GM21619 (cell line): ENCODE measurements at regions not wholly inside any gene's neighbourhood (a gene's known extent, or its start where the extent isn't known, plus 50 kb on each side); places are given as distances from the start of the nearest gene placed in this dataset.
"Not testable (repeated sequence)": the region's sequence is repeated elsewhere in the genome, so short reads cannot be mapped to it uniquely, and the experiment has no call there.

Source experiments
- ATAC-seq: cut with Tn5 transposase; IDR thresholded peaks from one replicate; pipeline ENCODE4 v1.9.1; 2021; ENCODE audit not compliant: unreplicated experiment

DNA sequence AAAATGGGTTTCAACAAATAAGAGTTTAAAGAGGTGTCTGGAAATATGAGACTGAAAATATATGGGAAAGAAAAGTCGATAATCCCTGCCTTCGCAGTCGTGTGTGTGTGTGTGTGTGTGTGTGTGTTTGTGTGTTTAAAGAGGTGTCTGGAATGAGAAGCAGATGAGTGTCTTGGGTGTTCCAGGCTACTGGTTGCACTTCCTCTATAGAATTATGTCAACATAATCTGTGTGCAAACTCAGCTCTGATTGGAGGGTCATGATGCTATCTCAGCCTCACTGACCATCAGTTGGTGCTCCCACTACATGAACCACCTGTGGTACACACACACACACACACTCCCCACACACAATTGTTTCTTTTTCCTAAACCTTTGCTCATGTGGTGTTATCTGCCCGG is 347.3 kb downstream of the NPIPA8 start:
- no peak for ATAC-seq

DNA sequence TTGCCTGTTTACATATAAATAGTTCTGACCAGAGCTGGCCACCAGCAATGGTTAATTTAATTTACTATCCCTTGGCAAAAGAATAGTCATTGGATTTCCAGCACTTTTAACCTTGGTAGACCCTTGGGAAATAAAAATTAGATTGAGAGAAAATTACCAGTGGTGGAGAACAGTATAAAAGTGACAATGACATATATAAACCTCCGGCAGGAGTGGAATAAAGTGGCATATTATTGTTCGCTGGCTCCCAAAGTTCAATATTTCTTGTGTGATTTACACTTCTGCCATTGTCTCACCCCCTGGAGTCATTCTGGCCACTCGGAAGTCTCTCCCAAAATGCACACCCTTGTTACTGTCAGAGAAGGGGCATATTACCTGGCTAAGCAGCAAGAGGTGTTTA is 347.7 kb downstream of the NPIPA8 start:
- ATAC-seq: no peak

DNA sequence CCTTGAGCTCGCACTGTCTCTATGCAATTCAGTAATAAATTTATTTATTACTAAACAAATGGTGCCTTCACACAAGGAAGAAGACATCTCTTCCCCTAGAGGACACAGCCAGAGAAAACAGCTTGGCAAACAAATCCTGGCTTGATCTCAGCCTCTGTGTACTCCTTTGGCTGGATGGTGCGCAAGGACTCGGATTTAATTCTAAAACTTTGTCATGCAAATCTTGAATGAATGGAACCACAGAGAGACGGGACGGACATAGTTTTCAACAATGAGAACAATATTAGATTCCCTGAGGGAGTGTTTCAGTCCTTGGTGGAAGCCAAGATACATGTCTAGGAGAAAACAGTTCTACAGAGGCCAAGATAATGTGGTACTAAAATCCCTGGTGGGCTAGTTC is 349.5 kb downstream of the NPIPA8 start:
- no peak for ATAC-seq

DNA sequence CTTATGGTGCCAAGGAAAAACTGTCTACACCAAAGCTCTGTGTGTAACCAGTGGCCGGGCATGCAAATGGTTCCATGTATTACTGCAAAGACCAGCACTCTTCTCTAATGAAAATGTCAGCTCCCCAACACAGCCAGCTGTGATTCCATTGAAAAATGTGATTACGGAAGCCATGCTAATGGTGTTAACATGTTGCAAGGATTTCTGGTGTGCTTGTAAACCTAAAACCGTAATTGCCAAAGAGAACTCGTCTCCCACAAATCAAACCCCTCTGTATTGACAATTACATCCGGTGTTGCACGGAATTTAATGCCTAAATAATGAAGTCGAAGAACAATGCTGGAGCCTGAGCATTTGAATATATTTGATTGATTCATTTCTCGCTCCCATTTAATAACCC is 351.7 kb downstream of the NPIPA8 start:
- ATAC-seq: no peak

DNA sequence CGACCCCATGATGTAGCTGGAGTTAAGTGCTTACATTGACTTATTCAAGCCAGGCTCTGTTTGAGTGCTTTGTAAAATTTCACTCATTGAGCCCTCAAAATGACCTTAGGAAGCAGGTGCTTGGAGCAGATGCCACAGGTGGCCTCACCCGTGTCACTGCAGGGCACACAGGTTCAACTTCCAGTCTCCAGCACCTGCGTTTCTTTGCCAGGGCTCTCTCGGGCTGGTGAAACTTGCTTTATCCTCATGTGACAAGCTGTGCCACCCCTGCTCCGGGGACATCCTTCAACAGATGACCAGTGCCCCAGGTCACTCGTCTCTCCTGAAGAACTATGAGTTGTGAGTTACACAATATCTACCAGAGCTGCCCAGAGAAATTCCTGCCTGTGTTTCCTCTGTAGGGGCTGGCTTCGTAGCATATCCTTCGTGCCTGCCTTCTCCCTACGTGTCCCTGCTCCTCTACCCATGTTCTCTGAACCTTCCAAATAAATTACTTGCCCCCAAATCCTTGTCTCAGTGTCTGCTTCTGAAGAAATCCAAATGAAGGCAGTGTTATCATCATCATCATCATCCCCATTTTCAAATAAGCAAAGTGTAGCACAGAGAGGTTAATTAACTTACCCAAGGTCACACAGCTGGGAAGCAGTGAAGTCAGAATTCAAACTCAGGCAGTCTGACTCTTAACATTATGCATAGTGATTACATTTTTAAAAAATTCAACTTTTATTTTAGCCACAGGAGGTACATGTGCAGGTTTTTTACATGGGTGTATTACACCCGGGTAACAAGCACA is 352.5 kb downstream of the NPIPA8 start:
- no peak for ATAC-seq

DNA sequence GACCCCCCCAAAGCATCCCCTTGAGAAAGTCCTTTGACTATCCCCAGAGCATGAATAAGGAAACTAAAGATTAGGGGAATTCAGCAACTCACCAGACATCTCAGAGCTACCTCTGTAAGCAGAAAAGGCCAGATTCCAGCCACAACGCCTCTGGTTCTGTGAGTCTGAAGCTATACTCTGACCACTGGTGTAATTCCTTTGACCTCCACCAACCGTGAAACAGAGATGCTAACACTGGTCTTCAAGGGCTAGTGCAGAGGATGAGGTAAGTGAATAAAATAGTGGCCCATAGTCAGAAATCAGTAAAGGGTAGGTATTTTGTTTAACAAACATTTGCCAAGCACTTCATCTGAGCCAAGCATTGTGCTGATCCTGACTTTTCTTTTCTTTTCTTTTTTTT is 353.4 kb downstream of the NPIPA8 start:
- no peak for ATAC-seq

DNA sequence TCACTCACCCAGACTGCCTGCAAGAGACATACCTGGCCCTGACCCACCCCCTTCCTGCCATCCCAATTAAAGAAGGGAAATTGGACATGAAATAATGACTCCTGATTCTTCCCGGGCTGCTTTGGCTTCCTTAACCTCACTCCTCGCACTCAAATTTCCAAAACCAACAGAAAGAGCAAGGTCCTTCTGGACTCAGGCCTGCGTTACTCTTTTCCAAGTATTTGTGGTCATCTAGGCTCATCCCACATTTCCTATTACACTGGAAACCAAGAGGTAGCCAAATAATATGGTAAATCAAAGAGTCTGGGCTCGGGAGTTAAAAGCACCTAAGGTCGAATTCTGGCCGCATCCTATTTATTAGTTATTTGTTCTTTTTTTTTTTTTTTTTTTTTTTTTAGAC is 359.3 kb downstream of the NPIPA8 start:
- ATAC-seq: no peak

DNA sequence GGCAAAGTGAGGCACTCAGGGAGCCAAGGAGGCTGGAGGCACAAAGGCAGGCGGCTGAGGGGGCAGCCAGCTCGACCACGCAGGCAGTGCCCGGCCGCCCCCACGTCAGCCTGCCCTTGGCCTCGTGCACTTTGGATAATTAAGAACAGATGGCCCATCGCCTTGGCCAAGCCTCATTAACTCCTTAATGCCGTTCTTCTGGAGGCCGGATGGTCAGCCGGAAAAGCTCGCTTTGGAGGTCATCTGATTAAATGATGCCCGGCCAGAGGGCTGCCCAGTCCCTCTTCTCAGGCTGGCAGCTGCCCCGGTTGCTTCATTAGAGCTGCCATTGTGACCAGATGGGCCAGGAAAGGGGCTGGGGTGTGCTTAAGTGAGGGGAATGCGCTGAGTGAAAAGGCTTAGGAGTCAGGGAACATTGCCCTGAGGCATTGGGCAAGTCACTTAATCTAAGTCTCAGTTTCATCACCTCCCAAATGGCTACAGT is 364.0 kb downstream of the NPIPA8 start:
- ATAC-seq: no peak

DNA sequence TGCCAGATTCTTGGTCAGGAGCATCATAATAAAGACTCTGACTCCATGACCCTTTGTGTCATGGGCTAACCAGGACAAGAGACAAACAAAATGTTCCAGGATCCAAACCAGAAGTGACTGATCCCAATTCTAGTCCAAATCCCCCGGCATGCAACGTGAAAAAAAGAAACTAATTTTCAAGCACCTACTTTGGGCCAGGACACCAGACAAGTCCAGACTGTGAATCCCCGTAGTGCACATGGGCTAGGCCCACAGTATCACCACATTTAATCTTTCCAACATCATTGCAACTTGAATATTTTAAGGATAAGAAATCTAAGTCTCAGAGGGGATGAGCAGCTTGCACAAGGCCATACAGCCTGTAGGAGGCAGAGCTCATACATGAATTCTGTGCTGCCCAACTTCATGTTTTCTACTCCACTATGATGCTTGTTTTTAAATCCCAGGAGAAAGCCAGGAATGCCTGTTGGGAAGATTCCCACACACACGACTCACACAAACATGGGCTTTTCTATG is 365.7 kb downstream of the NPIPA8 start:
- no peak for ATAC-seq

DNA sequence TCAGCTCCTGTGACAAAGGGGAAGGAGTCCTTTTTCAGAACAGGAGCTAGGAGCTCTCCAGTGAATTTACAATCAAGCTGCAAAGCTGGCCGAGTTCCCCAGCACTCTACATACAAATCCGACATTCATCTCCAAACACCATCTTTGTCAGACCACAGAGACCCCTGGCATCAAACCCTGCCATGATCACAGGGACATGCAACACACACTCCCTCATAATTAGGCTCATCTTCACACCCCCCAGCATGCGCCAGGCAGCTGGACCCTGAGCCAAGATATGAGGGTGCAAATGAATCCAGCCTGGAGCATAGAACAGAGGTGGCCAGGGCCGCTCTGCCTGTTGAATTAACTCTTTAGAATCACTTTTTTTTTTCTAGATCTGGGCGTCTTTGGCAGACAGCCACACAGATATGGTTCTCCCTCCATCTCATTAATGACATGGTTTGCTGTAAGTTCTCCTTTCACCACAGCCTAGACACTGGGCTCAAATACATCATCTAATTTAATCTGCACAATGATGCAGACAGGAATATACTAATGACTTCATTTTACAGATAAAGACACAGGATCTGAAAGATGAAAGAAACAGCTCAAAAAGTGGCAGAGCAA is 366.3 kb downstream of the NPIPA8 start:
- ATAC-seq: no peak

DNA sequence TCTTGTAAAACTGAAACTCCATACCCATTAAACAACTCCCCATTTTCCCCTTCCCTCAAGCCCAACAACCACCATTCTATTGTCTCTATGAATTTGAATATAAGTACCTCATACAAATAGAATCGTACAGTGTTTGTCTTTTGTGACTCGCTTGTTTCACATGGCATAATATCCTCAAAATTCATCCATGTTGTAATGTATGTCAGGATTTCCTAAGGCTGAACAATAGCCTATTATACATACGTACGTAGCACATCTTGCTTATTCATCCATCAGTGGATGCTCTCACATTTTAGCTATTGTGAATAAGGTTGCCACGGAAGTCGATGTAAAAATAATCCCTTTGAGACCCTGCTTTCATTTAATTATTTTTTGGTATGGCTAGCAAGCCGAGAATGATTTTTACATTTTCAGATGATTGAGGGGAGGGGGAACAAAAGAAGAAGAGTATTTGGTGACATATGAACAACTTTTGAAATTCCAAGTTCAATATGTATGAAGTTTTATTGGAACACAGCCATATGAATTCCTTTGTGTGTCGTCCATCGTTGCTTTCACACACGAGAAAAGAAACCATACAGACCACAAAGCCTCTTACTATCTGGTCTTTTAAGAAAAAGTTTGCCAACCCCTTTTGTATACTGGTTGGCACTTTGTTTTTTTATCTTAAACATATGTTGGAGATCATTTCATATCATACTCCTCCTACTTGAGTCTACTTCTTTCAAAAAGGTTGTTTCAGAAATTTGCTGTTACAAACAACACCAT is 371.2 kb downstream of the NPIPA8 start:
- ATAC-seq: no peak

DNA sequence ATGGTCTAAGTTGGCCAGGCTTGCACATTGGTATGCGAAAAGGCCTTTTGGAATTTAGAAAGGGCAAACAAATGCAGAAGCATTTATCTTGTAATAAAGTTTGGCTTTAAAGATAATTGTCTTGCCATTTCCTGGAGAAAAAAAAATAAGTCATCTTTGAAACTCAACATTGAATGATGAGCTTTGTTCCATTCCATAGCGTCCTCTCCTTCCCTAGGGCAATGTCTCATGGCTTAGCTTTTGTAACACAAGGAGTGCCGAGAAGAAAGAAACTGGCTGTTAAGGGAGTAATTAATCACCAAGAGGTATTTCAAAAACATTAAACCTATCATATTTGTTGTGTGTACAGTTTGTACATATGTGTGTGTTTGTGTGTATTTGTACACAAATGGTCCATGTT is 372.3 kb downstream of the NPIPA8 start:
- ATAC-seq: no peak

DNA sequence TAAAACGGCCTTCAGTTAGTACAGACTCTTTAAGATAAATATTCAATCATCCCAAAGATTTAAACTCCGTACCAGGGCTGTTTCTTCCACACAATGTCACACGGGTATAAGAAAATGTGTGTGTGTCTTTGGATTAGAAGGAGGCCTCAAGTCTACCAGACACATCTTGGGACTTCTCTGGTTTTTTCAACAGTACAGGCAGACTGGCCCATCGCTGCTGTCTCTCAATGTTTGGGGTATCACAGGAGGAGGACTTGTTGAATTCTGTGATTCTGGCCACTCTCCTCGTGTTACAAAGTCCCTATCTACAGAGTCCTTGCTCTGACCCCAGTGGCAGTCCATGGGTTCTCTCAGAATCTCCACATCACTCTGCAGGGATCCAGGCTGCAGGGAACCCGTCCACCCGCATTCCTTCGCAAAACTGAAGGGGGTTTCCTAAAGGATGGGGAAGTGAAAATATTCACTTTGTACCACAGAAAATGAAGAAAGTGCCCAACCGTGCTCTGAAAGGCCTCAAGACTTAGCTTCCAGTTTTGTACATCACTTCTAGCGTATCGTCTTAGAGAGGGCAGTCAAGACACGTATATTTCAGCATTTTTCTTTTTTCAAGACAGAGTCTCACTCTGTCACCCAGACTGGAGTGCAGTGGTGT is 373.2 kb downstream of the NPIPA8 start:
- peak; percentile 66 for ATAC-seq

DNA sequence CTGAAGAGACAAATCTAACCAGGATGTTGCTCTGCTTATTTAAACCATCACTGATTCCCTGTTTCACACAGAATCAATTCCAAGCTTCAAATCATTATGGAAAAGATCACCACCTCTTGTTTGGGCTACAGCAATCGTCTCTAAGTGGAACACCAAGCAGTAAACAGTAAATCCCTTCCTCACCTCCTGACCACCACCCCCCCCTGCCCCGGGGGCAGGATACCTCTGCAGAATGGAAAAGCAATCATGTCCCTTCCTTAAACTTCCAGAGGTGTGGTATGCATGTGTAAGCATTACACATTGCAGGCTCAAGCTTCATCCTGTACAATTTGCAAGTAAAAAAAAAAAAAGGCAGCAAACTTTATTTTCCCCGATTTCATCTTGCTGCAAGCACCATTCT is 373.8 kb downstream of the NPIPA8 start:
- no peak for ATAC-seq

DNA sequence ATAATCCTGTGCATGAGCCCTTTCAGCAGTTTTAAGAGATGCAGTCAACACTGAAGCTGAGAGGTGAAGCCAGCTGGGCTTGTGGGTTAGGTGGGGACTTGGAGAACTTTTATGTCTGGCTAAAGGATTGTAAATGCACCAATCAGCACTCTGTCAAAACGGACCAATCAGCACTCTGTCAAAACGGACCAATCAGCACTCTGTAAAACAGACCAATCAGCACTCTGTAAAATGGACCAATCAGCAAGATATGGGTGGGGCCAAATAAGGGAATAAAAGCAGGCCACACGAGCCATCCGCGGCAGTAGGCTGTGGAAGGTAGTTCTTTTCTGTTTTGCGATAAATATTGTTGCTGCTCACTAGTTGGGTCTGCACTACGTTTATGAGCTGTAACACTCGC is 374.7 kb downstream of the NPIPA8 start:
- ATAC-seq: not testable (repeated sequence)

DNA sequence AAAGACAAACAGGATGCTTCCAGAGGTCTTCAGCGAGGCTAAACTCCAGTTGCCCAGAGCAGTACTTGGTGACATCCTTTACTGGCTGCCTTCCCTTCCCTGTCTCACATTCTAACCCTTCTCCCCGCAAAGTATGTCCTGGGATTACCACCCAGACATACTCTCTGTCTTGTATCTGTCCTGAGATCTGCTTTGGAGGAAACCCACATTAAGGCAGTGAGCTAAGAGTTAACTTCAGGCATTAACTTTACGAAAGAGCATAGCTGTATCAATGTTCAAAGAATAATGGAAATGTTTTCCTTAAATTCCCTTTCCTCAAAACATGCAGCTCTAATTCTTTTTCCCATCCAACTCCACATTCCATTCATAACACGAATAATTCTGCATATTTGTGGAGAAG is 385.2 kb downstream of the NPIPA8 start:
- ATAC-seq: no peak

DNA sequence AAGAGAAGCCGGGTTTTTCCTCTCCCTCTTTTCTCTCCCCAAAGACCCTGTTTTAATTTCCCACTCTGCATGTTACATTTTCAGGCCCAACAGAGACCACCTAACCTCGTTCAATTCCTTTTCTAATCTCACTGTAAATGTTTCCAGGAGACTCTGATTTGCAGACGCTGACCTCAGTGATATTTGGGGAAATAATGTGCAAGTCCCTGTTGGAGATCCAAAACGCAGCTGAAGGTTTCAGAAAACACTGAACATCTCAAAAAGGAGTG is 386.6 kb downstream of the NPIPA8 start:
- no peak for ATAC-seq

DNA sequence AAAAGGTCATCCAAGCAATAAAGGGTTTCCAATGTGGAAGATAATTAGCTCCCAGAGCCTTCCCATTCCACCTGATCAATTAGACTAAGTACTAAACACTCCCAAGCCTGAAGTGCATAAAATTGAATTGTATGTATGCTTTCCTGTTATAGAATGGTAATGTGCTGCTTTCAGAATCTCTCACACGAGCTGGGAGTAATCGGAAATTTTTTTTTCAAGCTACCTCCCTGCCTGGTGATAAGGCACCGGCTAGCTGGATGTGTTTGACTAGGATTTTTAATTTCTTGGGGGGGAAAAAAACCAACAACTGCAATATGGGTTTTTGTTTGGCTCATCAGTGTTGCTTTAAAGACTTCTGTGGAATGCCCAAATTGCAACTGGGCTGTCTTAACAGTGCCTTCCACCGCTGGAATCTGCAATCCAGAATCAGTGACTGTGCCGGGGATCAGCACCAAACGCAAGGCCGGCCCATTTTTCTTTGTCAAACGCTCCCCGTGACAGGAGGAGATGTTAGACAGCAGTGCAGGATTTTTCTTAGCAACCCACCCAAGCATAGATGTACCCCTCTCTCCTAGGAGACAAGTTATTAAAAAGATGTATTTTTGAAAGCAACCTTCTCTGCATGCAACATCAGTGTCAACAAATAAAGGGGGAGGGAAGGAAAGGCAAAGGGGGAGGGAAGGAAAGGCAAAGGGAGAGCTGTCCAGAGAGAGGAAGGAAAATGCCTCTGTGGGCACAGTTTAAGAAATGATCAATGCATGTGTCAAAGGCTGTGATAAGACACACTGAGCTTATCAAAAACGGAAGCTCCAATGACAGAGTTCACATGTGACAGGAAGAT is 387.2 kb downstream of the NPIPA8 start:
- no peak for ATAC-seq

DNA sequence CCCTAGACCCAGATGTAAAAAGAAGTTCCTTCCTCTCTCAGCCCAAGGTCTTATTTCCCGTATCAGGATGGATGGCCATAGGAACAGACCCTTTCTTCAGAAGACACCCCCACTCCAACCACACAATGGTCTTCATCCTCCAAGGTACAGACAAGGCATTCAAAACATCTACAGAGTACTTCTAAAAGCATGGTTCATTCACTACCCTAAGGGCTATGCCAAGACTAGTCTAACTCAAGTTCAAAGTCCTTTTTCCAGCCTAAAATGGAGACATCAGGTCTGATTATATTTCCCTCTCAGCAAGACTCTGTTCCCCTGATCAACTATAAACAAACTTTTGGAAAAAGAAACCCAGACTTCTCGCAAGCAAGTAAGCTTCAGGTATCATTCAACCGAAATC is 388.9 kb downstream of the NPIPA8 start:
- ATAC-seq: no peak

DNA sequence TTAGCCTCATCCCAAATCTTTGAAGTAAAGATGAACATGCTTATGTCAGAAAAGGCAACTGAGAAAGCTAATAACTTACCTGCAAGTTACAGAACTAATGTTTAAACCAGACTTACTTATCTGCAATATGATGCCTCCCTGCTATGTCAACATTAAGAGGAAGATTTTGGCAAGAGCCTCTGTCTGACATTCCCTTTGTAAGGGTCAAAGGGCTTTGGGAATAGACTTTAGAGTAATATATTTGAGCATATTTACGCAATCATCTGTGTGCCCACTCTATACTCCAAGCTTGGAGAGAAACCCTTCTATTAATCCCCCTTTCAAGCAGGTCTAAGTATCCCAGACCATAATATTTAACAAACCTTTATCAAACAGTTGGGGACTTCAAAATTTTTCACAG is 389.4 kb downstream of the NPIPA8 start:
- ATAC-seq: no peak
